GM12864 (cell line): ENCODE measurements at regions not wholly inside any gene's neighbourhood (a gene's known extent, or its start where the extent isn't known, plus 50 kb on each side); places are given as distances from the start of the nearest gene placed in this dataset.
A peak's percentile ranks its signal among the peaks of the same experiment; 100 is the strongest.

Experiments used
- DNase-seq: peaks from one replicate; pipeline ENCODE4 v3.0.0-alpha.2; 2011; ENCODE audit warnings: low read depth
- H3K4me3 ChIP-seq: 2 replicates; pipeline ENCODE4 v1.5.1; 2011; ENCODE audit warnings: mild to moderate bottlenecking, low read depth, low read length, control low read depth
- CTCF ChIP-seq: IDR thresholded peaks from 2 replicates; pipeline ENCODE4 v1.5.1; 2011; ENCODE audit warnings: low read depth, mild to moderate bottlenecking, moderate library complexity, low read length, control low read depth, inconsistent platforms; ENCODE audit errors: missing control alignments

DNA sequence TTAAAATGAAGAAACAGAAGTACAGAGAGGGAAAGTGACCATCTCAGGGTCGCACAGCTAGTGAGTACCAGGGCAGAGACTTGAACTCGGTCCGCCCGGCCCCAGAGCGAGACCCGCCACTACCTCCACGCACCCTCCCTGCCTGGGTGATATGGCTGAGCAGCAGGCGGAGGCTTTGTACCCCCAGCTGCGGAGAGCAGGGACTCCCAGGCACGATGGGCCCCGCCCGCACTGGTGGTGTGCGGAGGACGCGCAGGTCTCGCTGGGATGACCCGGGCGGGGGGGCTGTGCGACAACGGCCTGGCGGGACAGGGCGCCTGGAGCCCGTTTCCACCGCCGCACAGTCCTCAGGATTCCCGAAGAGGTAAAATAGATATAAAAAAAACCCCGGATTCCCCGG is 64.7 kb upstream of the LARP1 start:
- TF ChIP-seq CTCF: no peak
- H3K4me3 ChIP-seq: no peak overlapping the region
- no peak for DNase-seq

GRCh38 chr5:154686490-154686889 is 68.7 kb upstream of the LARP1 start:
- no peak for DNase-seq
- no peak for TF ChIP-seq CTCF
- H3K4me3 ChIP-seq: no peak overlapping the region

DNA sequence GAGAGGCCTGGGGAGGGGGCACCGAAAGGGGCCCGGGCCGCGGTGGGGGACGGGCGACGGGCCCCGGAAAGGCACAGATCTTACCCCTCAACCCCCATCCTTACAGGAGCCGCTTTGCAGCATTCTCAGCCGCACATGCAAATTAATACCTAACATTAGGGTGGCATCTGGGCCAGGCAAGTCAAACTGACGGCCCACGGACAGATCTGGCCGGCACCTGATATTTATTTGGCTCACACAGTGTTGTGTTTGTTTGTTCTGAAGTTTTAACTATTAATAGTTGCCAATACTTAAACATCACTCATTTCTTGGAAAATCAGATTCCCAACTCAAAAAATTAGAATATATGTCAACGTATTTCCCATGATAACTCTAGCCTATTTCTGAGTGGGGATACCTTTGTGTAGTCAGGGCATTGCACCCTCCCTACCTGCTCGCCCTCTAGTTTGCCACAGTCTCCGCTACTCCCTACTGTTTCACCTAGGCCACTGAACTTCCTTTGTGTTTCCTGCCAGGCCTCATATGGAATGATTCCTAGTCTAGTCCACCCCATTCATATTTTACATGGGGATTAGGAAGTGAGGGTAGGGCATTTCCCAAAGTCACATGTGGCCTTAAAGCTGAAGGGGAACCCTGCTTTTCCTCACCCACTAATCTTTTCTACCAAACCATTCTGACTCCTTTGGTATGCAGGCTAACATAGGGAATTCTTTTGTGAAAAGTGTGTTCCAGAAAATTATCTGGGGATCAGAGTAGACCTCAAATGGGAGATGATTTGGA is 71.9 kb upstream of the LARP1 start:
- no peak for TF ChIP-seq CTCF
- DNase-seq: no peak
- peak overlapping the region; percentile 65 for H3K4me3 ChIP-seq

DNA sequence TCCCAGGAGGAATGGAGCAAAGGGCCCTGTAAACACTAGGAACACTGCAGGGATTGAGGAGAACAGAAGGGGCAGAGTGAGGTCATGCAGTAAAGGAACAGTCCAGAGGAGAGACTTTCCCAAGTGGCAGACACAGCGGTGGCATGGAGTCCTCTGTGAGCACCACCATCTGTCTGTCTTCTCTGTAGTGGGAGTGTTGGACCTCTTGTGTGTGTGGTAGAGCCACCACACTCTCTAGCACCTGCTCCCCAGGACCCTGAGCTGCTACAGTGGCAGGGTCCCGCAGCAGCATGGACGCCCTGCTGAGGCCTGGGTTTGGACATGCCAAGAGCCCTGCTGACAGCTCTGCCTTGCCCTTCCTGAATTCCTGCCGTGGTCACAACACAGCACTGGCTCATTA is 75.7 kb upstream of the LARP1 start:
- TF ChIP-seq CTCF: no peak
- H3K4me3 ChIP-seq: no peak overlapping the region
- no peak for DNase-seq

DNA sequence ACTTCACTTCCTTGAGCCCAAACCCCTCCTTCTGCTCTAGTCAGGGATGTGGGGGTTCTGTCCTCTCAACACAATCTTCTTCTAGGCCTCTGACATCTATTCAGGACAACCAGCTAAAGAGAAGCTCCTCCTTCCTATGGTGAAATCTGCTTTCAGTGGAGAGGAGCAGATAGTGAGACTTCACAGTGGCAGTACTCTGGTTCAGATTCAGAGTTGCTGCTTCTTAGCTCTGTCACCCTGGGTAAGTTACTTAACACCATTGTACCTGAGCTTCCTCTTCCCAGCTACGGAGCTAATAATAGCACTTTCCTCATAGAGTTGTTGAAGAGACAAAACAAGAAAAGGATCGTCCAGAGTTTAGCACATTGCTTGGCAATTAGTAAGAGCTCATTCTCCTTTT is 77.3 kb upstream of the LARP1 start:
- H3K4me3 ChIP-seq: no peak overlapping the region
- TF ChIP-seq CTCF: no peak
- DNase-seq: no peak

DNA sequence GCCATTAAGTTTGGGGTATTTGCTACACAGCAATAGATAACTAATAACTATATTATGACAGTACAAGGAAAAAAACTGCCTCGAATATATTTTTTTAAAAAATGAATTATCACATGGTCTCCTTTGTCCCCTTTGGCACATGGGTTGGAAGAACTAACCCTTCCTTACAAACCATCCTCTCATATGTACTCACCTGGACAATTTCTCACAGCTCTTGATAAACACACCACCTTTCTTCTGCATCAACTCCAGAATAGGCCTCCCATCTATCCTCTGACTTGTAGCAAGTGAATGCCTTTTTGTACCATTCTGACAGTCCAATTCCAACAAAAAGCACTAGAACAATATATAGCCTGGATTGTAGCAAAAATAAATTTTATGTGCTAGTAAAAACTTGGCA is 78.7 kb upstream of the LARP1 start:
- no peak for TF ChIP-seq CTCF

DNA sequence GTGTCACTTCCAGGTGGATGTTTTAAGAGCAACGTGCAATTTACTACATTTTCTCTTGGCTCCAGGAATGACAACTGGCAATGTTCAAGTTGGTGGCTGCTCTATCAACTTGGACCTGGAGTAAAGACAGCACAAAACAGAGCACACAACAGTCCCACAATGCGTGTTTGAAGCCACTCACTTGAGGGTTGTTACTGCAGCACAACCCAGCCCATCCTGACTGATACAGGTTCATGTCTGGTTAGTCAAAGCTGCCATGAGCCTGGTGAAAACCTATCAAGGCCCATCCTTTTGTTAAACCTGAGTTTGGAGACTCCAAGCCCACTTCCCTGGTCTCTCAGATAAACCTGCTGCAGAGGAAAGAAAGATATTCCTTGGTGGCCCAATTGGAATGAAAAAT is 81.1 kb upstream of the LARP1 start:
- TF ChIP-seq CTCF: no peak
- H3K4me3 ChIP-seq: no peak overlapping the region
- no peak for DNase-seq

More for the DNA sequence above, 78.7 kb upstream of the LARP1 start:
- H3K4me3 ChIP-seq: no peak overlapping the region
- no peak for DNase-seq
